Left colon (tissue), 2 donors: ENCODE measurements at regions not wholly inside any gene's neighbourhood (a gene's known extent, or its start where the extent isn't known, plus 50 kb on each side); places are given as distances from the start of the nearest gene placed in this dataset.

Source experiments
- ATAC-seq: fragments of 200-7000 bp; cut with Tn5 transposase; one replicate; pipeline ENCODE4 v1.9.1; 2020; ENCODE audit warnings: mild to moderate bottlenecking, moderate library complexity
- DNase-seq, 2 donors: peaks; one replicate each; pipeline ENCODE4 v3.0.0-alpha.2; 2020
- intact Hi-C, 2 donors: fragments of 100-400 bp; cut with DNase I in 1 of 2; cut with micrococcal nuclease in 1 of 2; formaldehyde crosslinking; loops; one replicate each; pipeline versions ENCODE4 v1.11.2 to v1.14.0; 2022; cut with DNase I, micrococcal nuclease
- donor health status: DM: no; HTN: no; CAD: no.
- donor health status: DM: yes; HTN: yes; CAD: no.

DNA sequence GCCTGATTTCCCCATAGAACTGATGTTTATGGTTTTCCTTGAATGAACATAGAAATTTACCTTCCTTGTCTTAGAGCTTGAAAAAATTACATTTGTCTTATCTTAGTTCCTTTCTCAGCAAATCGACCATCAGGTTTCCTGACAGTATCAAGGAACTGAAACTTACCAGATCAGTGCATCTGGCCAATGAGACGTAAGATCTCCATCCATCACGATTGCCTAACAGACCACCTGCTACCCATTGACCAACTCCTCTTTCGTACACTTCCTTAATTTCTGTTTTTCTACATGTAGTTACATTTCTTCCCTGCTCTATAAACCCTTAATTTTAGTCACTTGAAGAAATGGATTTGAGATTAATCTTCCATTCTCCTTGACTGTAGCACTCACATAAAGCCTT, 57.4 kb upstream of the TMPRSS15 start:
- DNase-seq: no peak
- ATAC-seq: no peak
- intact Hi-C loops: no loop called here

DNA sequence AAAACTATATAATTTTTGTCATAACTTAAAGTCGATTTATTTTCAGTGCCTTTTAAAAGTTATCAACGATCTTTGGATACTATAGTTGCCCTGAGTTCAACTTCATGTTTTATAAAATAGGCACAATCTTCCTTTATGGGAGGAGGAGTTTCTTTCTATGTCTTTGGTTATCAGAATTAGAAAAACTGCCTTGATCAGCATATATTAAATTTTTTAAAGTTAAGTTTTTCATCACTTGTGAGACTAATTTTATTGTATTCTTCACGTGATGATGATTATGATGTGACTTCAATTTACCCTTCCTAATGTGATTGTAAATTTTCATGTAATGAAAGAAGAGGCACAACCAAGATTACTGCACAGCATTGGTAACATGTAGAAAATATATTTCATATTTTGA, 58.2 kb upstream of the TMPRSS15 start:
- ATAC-seq (no peak), DNase-seq (no peak)
- intact Hi-C loops: no loop called here

DNA sequence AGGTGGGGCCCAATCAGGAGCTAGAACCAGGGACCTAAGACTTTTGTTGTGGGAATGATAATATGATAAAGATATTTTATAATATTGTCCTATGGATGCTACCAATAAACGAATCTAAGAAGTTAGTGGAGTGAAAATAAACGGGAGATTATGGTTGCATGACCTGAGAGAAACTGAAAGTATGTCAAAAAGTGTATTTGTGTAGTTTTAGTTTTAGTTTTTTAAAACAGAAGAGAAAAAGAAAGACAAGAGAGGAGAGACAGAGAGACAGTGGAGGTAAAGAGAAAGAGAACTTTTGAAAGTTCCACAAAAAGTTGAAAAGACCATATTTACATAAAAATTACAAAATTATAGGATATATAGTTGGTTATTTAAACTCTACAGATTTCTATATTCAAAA, 64.1 kb upstream of the TMPRSS15 start:
- DNase-seq (no peak), ATAC-seq (no peak)
- intact Hi-C loops: no loop called here

DNA sequence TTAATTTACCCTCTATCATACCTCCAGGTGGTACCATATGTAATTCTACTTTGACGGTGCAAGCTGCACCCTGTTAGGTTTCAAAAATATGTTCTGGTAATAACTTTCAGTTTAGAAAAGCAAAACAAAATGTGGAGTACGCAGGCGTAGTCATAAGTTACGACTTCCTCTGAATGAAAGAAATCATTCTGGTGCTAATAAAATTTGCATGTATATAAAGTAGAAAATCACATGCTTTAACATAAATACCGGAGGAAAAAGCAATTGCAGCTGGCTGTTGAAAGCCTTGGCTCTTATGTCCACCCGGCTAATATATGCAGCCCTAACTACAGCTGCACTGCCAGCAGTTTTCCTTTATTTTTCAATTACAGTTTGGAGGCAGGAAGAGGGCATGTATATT, 65.2 kb upstream of the TMPRSS15 start:
- no peak for ATAC-seq
- intact Hi-C loops: no loop called here
- no peak for DNase-seq

DNA sequence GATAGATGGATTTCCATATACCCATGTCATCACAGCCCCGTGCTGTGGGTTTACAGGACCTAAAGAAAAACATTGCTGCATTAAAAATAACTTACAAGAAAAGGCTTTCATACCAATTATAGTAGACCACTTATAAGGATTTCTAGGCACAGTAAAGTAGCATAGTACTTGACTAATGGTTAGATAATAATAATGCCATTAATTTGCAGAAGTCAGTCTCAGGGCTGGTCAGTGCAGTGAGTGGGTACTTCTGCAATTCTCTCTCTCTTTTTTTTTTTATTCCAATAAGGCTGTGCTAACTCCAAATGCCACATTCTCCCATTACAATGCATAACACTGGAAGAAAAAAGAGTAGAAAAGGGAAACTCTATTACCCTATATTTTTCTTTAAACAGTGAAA, 73.1 kb upstream of the TMPRSS15 start:
- DNase-seq: no peak
- no peak for ATAC-seq
- intact Hi-C loops: no loop called here

DNA sequence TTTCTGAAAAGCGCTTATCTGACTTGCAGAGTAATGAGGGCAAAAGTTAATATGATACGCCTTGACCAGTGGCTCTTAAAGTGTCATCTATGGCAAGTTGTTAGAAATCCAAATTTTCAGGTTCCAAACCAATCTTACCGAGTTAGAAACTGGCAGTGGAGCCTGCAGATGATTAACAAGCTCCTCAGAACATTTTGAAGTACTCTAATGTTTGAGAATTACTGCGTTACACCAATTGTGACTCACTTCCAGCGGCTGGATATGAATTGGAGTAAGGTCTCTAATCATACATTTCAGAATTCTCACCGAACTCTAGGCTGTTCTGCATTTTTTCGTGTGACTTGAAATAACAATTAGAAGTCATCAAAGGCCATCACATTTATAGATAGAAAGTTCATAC, 73.5 kb upstream of the TMPRSS15 start:
- intact Hi-C loops: no loop called here

DNA sequence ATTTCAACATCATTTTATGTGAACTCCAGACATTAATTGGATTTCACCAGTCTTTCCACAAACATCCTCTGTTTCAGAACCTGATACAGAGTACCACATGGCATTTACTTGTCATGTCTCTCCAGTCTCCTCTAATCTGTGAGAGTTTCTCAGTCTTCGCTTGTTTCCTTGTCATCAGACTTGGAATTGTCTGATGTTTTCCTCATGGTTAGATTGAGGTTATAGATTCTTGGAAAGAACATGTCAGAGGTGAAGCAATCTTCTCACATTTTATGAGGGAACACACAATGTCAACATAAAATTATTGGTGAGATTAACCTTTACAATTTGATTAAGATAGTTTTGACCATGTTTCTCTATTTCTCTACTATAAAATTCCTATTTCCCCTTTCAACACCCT, 74.9 kb upstream of the TMPRSS15 start:
- DNase-seq (no peak), ATAC-seq (peak; percentile 66)
- intact Hi-C loops: no loop called here

More for the DNA sequence above, 73.5 kb upstream of the TMPRSS15 start:
- ATAC-seq (no peak), DNase-seq (no peak)

DNA sequence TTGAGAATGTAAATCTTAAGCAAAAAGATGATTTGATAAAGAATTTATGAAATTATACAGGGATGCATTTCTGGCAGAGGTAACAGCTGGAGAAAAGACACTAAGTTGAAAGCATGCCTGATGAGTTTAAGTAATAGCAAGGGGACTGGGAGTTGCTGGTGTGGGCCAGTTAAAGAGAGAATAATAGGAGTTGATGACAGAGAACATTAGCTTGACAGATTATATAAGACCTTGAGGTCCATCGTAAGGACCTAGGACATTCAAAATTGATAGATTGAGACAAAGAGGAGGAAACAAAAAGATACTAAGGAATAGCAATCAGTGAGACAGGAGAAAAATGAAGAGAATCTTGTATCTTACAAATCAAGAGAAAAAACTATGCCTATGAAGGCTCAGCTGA, 84.7 kb upstream of the TMPRSS15 start:
- intact Hi-C loops: no loop called here
- DNase-seq: no peak
- ATAC-seq: no peak

DNA sequence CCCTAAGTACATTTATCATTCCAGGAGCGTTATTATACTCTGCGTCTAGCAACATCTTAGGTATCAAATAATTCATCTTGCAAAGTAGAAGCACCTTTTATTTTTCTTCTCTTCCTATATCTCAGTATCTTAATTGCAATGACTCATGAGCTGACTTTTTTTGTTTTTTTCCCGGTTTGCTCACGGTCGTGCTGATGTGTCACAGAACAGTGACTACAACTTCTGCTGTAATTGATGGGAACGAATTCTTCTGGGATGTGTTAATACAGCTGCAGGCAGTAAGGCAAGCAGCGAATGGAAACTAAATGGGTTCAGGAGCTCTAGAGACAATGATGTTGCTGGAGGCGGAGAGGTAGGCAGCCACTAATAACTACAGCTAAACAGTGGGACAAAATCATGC, 89.8 kb upstream of the TMPRSS15 start:
- ATAC-seq: no peak
- intact Hi-C loops: no loop called here
- no peak for DNase-seq

DNA sequence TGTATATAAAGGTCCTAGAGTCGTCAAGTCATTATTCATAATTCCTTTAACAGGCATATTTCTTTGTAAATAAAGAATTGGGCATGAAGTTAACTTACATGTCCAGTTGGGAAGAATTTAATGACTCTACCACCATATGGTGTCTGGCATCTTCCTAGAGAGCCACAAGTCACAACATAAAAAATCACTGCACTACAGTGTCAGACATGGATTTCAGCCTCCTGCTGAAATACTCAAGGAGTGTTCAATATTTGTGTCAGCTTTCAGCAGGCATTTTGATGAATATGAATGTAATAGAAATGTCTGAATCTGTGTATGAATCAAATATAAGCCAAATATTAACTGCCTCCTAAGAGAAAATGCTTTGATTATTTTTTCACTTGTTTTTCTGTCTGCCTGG, 91.9 kb upstream of the TMPRSS15 start:
- ATAC-seq: no peak
- DNase-seq: no peak
- intact Hi-C loops: no loop called here

DNA sequence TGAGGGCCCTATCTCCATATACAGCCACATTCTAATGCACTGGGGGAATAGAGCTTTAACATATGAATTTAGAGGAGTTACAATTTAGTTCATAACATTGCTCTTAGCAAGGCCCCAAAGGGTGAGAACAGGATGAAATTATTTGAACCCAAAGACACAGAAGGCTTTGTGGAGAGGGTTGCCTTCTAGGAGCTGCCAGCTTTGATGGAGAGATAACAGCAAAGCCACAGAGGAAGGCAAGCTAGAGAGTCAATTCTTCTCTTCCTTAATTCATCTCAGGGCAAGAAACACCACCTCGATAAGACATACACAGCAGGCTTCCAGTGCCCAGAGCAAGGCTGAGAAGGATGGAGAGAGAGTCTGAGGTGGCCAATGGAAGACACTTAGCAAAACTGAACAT, 94.8 kb upstream of the TMPRSS15 start:
- ATAC-seq (no peak), DNase-seq (no peak)
- intact Hi-C loops: no loop called here

DNA sequence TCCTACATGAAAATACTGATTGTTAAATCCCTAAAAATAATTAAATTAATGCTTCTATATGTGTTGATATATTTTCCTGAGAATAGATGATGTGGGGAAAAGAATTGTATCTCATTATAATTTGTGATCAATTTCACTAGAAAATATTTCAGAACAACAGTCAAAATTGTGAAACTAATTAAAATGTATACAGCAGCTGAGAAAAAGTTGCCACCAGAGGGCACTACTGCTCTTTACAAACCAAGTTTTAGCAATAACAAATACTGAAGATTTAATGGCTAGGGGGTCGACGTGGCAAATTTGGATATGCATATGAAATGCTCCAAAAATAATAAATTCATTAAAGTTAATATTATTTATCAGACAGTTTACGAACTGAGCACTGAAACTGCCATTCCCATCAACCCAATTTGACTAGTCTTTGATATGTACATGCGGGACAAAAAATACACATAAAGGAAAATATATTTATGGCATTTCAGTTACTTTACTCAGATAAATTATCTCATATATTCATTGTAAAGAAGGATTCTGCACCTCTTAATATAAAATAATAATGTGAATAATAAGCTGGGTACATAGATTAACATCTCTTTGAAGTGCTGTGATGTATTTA, 96.3 kb upstream of the TMPRSS15 start:
- intact Hi-C loops: no loop called here
- DNase-seq: peak; percentile 28 to 60
- no peak for ATAC-seq

DNA sequence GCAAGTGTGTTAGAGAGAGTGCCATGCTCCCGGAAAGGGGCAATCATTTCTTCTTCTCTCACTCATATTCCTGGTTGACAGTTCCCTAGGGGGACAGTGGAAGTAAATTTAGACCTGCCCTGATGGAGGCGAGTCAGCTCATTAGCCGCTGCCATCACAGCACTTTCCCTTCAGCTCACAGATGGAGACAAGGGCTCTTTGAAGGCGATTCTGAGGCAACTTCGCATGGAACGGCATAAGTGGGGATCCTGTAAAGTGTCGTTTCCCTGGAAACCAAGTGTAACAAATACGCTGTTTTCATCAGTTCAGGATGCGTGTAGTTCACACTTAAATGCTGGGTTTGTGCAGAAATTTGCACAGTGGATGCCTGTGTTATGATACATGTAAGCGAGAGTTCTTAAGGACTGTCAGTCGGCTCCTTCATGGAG, 114.5 kb upstream of the TMPRSS15 start:
- intact Hi-C loops: no loop called here
- ATAC-seq (no peak), DNase-seq (no peak)

DNA sequence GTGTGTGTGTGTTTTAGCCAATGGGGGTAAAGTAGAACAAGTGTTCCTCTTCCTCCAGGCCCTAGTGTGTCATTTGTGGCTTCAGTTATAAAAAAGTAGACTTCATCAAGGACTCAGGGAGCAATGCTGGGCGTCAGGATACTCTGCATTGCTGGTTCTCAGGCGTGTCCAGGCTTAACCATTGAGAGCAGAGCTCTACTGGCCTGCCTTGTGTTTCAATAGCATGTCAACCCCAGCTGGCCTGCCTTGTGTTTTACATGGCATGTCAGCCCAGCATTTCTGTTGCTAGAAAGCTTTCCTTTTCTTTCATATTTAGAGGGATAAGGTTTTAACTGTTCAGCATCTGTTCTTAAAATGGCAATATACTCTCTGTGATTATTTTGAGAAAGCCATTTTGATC, 117.6 kb upstream of the TMPRSS15 start:
- intact Hi-C loops: no loop called here
- DNase-seq (no peak), ATAC-seq (no peak)

DNA sequence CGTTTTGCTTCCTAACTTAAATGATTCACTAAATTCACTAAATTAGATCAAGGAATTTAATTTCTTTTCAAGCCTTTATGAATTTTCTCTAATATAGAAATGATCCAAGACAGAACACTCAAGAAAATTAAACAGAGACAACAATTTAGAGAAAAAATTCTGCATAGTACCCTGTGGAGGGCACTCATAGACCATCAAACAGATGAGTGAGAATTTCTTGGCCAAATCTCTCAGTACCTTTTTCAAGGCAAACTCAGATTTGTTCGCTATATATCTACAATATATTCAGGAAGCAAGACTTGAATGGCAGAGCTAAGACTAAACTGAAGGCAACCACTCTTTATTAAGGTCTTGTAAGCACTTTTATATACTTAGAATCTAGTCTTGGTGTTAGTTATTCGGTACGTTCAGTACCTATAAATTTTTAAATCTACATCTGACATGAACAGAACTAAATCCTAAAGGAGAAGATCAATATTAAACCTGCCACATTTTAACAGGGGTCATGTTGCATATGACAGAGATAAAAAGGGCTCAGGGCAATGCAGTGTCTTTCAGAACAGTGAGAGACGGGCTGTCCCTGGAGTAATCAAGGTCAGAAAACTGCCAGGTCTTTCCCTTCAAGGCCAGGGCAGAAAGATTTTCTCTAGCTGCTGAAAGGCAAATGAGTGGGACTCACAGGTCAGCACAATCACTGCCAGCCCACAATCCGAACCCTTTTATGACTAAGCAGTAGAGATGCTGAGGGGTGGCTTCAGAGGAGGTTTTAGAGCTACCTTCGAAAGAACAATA, 118.8 kb upstream of the TMPRSS15 start:
- intact Hi-C loops: no loop called here

DNA sequence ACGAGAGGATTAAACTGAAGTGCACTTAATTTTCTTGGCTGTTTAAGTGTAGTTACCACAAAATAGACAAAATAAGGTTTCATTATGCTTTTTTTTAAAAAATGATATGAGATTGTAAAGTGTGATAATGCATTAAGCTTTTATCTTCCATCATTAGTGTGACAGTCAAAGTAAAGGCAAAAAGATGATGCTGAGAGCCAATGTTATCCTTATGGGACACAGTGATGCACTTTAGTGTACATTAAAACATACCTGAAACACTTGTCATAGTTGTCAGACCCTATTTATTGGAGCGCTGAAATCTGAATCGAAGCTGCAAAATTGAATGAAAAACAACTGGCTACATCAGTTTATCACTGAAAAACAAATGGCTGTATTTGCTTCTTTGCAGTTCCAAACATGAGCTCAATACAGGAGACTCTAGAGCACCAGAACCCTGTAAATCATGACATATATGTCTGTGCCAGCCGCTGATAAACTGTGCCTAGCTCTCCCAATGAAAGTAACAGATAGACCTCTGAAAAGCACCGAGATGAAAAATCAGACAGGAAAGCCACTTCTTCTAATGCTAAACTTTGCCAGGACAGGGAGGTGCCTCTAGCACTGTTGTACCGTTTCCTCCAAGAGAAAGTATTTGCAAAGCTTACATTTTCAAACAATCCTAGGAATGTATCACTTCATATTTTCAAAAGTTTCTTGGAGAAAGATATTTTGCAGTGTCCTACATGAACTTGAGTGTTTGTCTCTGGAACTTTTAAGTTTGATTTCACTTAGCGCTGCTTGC, 120.7 kb upstream of the TMPRSS15 start:
- intact Hi-C loops: no loop called here
- no peak for DNase-seq
- ATAC-seq: no peak

More for the DNA sequence above, 118.8 kb upstream of the TMPRSS15 start:
- ATAC-seq: no peak
- no peak for DNase-seq

DNA sequence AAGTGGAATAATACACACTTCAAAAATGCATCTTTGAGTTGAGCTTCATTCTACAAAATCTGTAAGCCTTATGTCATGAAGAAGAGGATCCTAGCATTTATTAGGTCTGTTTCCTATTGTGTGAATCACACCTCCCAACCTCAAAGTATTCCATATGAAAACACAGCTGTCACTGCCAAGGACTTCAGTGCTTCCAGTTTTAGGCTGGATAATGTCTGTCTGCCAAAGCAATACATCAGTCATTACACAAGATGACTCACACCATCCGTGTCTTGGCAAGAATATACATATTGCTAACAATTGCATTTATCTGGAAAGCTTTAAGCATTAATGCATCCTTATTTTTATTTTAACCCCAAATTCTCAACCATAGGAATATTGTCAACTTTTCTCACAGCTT, 125.7 kb upstream of the TMPRSS15 start:
- intact Hi-C loops: no loop called here
- ATAC-seq: no peak
- DNase-seq: no peak

DNA sequence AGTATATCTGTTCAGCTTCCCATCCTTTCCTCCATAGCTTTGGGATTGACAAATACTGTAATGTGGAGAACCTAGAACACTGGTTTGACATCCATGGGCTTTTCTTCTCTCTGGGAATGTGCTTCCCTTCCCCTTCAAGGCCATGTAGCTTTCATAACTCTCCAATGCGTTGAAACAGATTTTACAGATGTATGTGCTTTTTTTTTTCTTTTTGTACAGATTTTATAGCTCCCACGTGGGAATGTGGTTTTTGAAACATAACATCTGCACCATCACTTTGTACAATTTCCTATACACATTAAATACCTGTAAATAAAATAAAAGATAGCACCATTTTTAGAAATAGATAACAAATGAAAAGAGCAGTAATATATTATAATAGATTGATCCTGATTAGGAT, 138.5 kb upstream of the TMPRSS15 start:
- no peak for ATAC-seq
- DNase-seq: no peak

DNA sequence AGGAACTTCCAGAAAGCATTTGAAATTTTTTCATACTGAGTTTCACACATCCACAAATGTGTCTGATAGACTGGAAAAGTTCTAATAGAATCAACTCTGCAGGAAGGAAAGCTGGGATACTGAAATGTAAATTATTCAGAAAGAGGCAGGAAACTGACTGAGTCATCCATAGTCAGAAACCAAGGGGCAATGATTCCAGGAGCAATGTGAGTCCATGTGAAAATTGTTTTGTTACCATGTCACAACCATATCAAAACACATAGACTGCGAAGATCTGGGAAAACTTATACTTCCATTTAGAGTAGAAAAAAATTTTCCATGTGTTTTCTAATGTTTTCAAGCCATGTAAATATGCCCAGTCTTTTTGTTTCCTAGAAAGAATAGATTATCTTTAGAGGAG, 142.3 kb upstream of the TMPRSS15 start:
- intact Hi-C loops: no loop called here
- no peak for DNase-seq
- ATAC-seq: no peak

More for the DNA sequence above, 138.5 kb upstream of the TMPRSS15 start:
- intact Hi-C loops: no loop called here

DNA sequence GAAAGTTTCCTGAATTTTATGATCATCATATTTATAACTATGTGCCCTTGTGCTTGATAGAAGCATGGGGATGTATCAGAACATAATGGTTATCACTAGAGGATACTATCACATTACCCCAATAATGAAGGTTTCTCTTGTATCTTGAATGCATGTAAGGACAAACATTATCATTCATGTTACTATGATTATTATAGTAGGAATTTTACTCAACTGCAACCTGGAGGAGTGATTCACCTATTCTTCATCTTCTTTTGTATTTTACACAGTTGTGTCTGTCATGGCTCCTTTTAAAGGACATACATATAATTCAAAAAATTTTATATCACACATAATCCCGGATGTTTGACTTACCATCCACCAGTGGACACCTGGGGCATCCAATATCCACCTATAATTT, 143.8 kb upstream of the TMPRSS15 start:
- intact Hi-C loops: no loop called here
- no peak for DNase-seq

More for the DNA sequence above, 143.8 kb upstream of the TMPRSS15 start:
- ATAC-seq: no peak
